Left kidney (tissue), 1 donor: ENCODE measurements at regions not wholly inside any gene's neighbourhood (a gene's known extent, or its start where the extent isn't known, plus 50 kb on each side); places are given as distances from the start of the nearest gene placed in this dataset.

Experiments used
- DNase-seq: peaks from one replicate; pipeline ENCODE4 v3.0.0-alpha.2; 2013

- DNase-seq, result no peak
Observed at GRCh38 chr15:45743426-45744235, 108.8 kb downstream of the SQOR start.

GRCh38 chr15:45744236-45744589 is 109.4 kb downstream of the SQOR start:
- DNase-seq, result no peak

DNA sequence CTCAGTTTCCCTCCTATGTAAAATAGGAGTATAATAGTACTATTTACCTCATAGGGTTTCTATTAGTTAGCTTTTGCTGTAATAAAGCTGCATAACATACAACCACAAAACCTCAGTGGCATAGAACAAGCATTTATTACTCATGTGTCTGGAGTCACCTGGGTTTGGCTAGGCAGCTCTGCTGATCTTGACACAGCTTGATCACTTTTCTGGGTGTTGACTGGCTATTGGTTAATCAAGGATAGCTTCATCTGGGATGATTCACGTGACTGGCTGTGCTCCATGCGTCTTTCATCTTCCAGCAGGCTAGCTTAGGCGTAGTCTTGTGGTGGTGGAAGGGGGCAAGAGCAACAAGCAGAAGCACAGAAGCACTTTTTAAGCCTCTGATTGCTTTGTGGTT is 112.6 kb downstream of the SQOR start:
- DNase-seq, result no peak

- DNase-seq, result no peak
Observed at GRCh38 chr15:45751629-45752028, 116.8 kb downstream of the SQOR start.

- DNase-seq, result no peak
Observed at GRCh38 chr15:45759936-45760335, 125.1 kb downstream of the SQOR start.

DNA sequence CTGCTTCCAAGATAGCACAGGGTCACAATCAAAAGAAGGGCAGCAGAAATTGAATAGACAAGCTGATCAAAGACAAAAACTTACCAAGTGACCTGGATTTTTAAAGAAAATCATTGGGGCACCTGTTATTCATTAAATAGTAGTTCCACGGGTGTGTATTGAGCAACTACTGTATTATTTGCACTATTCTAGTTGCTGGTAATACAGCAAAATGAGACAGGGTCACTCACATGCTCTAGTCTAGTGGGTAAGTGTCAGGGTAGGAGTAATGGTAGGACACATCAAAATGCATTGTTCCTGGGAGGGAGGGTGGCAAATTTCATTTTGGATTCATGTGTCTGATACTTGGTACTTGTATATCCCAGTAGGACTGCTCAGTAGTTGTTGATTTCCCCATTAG is 127.9 kb downstream of the SQOR start:
- no peak for DNase-seq

- no peak for DNase-seq
Observed at GRCh38 chr15:45763170-45763869, 128.5 kb downstream of the SQOR start.

DNA sequence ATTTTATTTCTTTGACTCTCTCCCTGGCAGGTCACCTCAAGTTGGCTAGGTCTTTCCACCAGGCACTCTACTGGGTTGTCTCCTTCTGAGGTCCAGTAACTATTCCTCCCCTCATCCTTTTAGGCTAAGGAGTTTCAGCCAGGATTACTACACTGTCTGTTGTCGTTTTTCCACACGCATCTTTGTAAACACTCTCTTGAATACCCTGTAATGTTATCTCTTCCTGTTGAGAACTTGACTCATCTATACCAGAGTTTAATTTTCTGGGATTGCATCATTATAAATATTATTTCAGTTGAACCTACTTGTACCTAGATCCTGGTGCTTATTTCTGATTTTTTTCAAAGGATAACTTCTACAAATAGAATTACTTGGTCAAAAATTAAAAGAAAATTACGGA is 138.3 kb downstream of the SQOR start:
- DNase-seq, result no peak

DNA sequence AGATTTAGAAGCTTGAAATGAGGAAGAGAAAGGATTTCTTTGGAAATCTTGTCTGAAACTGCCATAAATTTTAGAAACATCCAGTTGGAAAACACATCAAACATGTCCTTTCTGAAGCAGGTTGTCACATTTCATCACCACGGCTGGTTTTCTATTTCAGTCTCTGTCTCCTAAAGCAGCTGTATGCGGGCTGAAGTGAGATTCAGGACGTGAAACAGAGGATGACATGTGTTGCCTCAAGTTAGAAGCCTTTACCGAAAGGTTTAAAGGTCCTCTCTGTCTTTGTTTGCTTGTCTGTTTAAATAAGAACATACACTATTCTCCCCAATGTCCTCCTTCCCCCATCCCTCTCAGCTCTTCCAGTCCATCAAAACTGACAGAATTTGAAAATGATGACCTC is 141.9 kb downstream of the SQOR start:
- DNase-seq, result no peak

DNA sequence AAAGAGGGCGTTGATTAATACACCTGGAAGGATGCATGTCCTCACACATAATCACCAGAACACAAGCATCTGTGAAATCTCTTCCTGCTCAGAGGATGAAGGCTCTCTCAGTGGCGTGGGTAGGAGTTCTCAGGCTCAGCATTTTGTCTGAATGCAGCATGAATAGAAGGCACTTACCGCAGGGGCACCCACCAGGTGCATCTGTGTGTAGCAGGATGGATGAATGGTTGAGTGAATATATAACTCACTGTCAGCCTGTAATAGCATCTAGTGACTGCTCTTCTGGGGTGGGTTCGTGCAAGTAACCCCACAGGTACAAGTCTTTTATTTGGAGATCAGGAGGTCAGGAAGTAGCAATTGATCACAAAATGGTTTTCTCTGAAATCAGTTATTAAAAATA is 143.0 kb downstream of the SQOR start:
- DNase-seq, result no peak

DNA sequence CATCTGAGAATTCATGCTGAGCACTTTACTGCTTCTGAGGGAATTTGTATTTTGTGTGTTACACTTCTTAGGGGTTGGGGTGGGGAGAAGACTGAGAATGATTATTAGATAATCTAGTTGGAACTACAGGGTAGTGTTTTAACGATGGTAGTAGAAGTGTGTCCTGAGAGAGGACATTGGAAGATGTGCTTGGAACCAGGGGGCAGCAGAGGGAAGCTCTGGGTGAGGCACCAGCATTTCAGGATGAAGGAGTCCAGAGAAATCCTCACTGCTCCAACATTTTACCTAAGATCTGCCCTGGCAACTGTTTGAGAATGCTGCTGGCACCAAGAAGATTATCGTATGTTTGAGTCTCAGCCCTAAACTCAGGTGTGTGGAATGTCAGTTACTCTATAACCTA is 145.5 kb downstream of the SQOR start:
- no peak for DNase-seq

DNA sequence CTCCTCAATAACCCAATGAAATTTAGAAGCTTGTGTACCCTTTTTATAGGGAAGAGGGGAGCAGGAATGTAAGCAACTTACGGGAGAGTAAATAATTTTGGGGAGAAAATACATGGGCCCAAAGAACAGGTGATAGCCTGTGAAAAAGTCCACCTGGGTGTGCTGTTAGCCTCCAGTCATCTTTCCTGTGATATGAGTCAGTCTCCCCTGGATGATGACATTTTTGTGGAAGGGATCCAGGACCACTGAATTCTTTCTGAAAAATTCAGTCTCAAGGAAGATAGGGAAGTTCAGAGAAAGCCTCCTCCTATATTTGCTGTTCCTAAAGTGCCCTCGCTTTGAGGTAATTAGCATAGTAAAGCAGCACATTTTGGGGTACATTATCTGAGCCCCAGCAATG is 149.8 kb downstream of the SQOR start:
- no peak for DNase-seq

DNA sequence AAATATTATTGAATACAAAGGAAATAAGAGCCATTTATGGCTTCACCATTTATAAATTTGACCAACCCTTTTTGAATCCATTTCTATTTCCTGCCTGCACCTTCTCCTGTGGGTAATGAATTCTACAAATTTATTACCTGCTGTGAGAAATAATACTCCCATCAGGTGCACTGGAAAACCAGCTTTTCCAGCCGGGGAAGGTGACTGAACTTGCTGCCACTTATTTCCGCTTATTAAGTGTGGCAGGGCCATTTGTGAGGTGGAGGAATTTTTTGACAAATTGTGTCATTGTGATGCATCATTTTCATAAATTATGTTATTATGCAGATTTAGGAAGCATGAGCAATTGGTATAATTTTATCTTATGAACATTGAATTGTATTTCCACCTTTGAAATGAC is 151.1 kb downstream of the SQOR start:
- DNase-seq, result no peak

- peak; percentile 34 for DNase-seq
Observed at GRCh38 chr15:45790325-45790943, 155.6 kb downstream of the SQOR start.

- DNase-seq, result no peak
Observed at GRCh38 chr15:45794304-45794703, 159.5 kb downstream of the SQOR start.

GRCh38 chr15:45794712-45795439 is 160.0 kb downstream of the SQOR start:
- no peak for DNase-seq

- peak; percentile 70 for DNase-seq
Observed at GRCh38 chr15:45795440-45796069, 160.7 kb downstream of the SQOR start.

DNA sequence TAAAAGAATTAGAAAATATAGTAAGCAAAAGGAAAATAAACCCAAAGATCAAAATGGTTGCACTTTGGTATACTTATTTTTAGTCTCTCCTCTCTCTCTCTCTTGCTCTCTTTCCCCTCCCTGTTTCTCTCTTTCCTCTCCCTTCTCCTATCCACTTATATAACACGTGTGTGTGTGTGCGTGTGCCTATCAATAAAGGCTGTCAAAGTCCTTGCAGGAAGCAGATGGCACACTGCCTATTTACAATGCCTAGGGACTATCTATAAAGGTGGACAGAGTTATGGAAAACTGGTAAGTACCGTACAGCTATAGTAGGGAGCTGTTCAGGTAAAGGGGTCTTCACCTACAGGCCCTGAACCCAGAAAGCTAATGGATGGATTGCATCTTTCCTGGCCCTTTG is 161.6 kb downstream of the SQOR start:
- DNase-seq, result no peak

DNA sequence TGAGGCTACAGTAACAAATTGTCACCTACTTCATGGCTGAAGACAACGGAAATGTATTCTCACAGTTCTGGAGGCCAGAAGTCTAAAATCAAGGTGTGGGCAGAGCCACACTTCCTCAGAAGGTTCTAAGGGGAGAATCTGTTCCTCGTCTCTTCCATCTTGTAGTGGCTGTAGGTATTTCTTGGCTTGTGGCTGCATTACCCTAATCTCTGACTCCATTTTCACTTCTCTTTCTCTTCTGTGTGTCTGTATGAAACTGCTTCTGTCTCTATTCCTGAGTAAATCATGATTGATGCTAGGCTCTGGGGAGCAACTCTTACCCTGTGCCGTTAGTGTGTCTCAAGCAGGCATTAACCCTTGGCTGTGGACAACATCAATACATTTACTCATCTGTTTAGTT is 164.7 kb downstream of the SQOR start:
- no peak for DNase-seq

DNA sequence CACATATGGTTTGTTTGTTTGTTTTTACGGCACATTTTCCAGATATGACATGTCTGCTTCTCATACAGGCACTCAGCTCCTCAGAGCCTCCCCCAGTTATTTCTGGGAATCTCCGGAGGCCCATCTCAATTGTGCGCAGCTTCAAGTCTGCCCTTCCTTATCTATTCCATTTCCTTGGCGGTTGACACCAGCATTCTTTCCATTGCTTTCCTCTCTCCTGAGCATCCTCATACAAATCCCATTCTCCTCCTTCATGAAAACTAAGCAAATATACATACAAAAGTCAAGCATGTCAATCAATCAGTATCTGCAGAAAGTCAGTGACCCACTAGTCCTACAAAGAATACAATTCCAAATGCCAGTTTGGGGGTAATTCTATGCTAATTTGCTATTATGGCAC is 166.7 kb downstream of the SQOR start:
- DNase-seq, result no peak

DNA sequence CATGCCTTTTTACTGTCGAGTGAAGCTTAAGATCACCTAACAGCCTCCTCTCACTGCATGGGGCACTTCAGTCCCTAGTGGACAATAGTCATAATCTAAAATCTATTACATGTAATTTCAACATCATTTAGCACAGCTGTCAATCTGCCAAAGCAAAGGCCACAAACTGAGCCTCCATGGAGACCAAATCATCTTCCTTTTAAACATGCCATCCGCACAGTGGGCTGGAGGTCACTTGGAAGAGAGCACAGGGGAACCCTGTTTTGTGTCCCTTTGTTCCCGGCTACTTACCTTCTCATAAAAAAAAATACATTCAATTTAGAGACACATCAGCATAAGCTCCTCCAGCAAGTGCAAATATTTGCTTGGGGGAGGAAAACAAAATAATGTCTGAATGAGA is 167.3 kb downstream of the SQOR start:
- DNase-seq, result no peak

DNA sequence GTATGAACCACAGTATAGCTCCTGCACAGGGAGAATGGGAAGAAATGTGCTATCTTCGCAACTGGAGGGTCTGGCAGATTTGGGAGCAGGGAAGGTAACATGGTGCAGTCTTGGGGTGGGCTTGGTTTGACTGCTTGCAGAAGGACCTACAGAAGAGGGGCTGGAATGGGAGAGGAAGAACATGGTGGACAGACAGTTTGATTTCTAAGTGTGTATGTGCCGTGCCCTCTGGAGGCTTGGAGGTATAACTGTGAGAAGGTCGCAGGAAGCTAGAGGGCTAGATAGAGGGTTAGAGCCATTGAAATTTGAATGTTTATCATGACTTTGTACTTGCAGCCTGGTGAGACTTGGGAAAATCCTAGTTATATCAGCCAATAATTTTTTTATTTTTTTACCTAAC is 169.2 kb downstream of the SQOR start:
- DNase-seq, result no peak
